ENCODE measurements at regions not wholly inside any gene's neighbourhood (a gene's known extent, or its start where the extent isn't known, plus 50 kb on each side); places are given as distances from the start of the nearest gene placed in this dataset.
"Not testable (repeated sequence)": the region's sequence is repeated elsewhere in the genome, so short reads cannot be mapped to it uniquely, and the experiment has no call there.

DNA sequence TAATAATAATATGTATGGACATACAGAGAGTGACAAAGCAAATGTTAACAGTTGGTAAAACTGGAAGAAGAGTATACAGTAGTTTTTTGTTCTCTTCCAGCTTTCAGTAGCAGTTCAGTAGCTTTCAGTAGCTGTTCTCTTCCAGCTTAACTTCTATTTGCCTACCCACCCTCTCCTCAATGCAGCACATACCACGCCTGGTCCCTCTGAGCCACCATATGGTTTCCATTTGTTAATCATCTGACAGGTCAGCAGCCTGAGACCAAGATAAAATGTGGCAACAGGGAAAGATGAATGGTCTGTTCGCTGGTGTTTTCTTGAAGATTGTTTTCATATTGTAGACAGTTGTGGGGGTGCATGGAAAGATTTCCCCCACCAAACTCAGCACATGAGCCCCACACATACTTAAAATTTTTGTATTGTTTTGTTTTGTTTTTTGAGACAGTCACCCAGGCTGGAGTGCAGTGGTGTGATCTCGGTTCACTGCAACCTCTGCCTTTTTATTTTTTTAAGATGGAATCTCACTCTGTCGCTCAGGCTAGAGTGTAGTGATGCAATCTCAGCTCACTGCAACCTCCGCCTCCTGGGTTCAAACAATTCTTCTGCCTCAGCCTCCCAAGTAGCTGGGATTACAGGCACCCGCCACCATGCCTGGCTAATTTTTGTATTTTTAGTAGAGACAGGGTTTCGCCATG, 56.8 kb downstream of the ATP6V0E2 start:
- H3K4me1 ChIP-seq (ENCODE audit: control insufficient read depth, insufficient read depth, low read length); H3K27me3 Mint-ChIP-seq (ENCODE audit: low read depth in 2 of 2); H3K27ac Mint-ChIP-seq; H3K4me3 ChIP-seq (ENCODE audit: low read length); H3K9me3 Mint-ChIP-seq; H3K9me3 ChIP-seq (ENCODE audit: control insufficient read depth, insufficient read depth, low read length); DNase-seq; H3K27me3 ChIP-seq (ENCODE audit: control insufficient read depth, insufficient read depth, low read length); intact Hi-C loops (cut with micrococcal nuclease); ATAC-seq; H3K4me3 Mint-ChIP-seq; H3K4me1 Mint-ChIP-seq; H3K36me3 ChIP-seq (ENCODE audit: control insufficient read depth, insufficient read depth, low read length); H3K36me3 Mint-ChIP-seq; H3K27ac ChIP-seq (ENCODE audit: low read length): not testable (repeated sequence)
- 100% methylated on average over 1 of the region's 7 CpGs for WGBS (ENCODE audit: insufficient coverage)

DNA sequence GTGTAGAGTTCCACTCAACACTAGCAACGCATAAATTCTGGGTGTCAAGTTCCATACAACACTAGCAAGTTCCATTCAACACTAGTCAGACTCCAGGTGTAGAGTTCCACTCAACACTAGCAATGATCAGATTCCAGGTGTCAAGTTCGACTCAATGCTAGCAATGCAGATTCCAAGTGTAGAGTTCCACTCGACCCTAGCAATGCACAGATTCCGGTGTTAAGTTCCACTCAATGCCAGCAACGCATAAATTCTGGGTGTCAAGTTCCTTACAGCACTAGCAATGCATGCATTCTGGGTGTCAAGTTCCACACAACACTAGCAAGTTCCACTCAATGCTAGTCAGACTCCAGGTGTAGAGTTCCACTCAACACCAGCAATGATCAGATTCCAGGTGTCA, 60.0 kb downstream of the ATP6V0E2 start:
- H3K4me1 Mint-ChIP-seq; intact Hi-C loops (cut with micrococcal nuclease); H3K27me3 ChIP-seq (ENCODE audit: control insufficient read depth, insufficient read depth, low read length); H3K36me3 ChIP-seq (ENCODE audit: control insufficient read depth, insufficient read depth, low read length); ATAC-seq; H3K9me3 Mint-ChIP-seq; H3K9me3 ChIP-seq (ENCODE audit: control insufficient read depth, insufficient read depth, low read length); H3K27me3 Mint-ChIP-seq (ENCODE audit: low read depth in 2 of 2); H3K4me3 Mint-ChIP-seq; H3K4me1 ChIP-seq (ENCODE audit: control insufficient read depth, insufficient read depth, low read length); H3K27ac Mint-ChIP-seq; H3K4me3 ChIP-seq (ENCODE audit: low read length); DNase-seq; H3K36me3 Mint-ChIP-seq; H3K27ac ChIP-seq (ENCODE audit: low read length): not testable (repeated sequence)
- whole genome bisulfite sequencing (ENCODE audit: insufficient coverage), result 90% methylated on average over 4 of the region's 5 CpGs

DNA sequence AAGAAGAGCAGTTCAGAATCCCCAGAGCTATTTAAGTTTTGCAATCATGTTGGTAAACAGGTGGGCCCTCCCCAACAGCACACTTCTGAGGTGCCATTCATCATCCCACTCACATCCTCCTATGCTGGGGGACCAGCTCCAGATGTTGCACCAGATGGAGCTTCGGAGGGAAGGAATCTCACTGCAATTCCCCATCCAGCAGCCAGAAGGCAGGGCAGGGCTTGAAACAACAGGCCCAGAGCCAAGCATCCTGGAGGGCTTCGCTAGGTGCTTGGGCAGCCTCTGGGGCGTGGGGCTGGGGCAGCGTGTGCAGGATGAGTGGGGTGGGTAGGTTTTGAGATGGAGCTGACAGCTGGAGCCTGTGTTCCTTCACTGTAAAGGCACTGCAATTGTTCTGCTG, 73.6 kb downstream of the ATP6V0E2 start:
- H3K4me1 Mint-ChIP-seq; H3K9me3 ChIP-seq (ENCODE audit: control insufficient read depth, insufficient read depth, low read length); H3K27ac Mint-ChIP-seq; H3K27me3 ChIP-seq (ENCODE audit: control insufficient read depth, insufficient read depth, low read length); H3K36me3 Mint-ChIP-seq; H3K27ac ChIP-seq (ENCODE audit: low read length); intact Hi-C loops (cut with micrococcal nuclease); H3K4me3 ChIP-seq (ENCODE audit: low read length); H3K27me3 Mint-ChIP-seq (ENCODE audit: low read depth in 2 of 2); DNase-seq; H3K4me3 Mint-ChIP-seq; ATAC-seq; H3K9me3 Mint-ChIP-seq; H3K4me1 ChIP-seq (ENCODE audit: control insufficient read depth, insufficient read depth, low read length); H3K36me3 ChIP-seq (ENCODE audit: control insufficient read depth, insufficient read depth, low read length): not testable (repeated sequence)
- WGBS (ENCODE audit: insufficient coverage), result no CpG with 5 or more reads among the region's 4 CpGs

DNA sequence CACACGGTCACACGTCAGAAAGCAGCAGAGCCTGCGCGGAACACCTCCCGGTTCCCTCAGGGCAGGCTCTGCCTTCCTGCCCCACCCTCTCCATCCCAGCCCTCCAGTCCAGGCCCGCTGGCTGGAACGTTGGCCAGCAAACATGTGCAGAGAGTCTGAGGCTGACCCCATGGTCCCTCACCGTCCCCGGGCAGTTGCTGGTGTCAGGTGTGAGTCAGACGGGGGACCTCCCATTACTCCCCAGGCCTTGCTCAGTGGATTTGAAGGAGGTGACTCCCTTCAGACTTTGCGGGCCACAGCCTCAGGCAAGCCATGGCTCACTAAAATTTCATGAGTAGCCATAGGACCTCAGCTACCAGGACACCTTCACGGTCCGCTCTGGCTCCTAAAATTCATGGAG, 74.7 kb downstream of the ATP6V0E2 start:
- H3K27ac Mint-ChIP-seq; H3K9me3 ChIP-seq (ENCODE audit: control insufficient read depth, insufficient read depth, low read length); H3K36me3 ChIP-seq (ENCODE audit: control insufficient read depth, insufficient read depth, low read length); ATAC-seq; H3K27me3 Mint-ChIP-seq (ENCODE audit: low read depth in 2 of 2); DNase-seq; H3K27ac ChIP-seq (ENCODE audit: low read length); H3K4me1 ChIP-seq (ENCODE audit: control insufficient read depth, insufficient read depth, low read length); H3K36me3 Mint-ChIP-seq; H3K27me3 ChIP-seq (ENCODE audit: control insufficient read depth, insufficient read depth, low read length); H3K9me3 Mint-ChIP-seq; intact Hi-C loops (cut with micrococcal nuclease); H3K4me3 Mint-ChIP-seq; H3K4me1 Mint-ChIP-seq; H3K4me3 ChIP-seq (ENCODE audit: low read length): not testable (repeated sequence)
- 98% methylated on average over 6 of the region's 13 CpGs for whole genome bisulfite sequencing (ENCODE audit: insufficient coverage)

DNA sequence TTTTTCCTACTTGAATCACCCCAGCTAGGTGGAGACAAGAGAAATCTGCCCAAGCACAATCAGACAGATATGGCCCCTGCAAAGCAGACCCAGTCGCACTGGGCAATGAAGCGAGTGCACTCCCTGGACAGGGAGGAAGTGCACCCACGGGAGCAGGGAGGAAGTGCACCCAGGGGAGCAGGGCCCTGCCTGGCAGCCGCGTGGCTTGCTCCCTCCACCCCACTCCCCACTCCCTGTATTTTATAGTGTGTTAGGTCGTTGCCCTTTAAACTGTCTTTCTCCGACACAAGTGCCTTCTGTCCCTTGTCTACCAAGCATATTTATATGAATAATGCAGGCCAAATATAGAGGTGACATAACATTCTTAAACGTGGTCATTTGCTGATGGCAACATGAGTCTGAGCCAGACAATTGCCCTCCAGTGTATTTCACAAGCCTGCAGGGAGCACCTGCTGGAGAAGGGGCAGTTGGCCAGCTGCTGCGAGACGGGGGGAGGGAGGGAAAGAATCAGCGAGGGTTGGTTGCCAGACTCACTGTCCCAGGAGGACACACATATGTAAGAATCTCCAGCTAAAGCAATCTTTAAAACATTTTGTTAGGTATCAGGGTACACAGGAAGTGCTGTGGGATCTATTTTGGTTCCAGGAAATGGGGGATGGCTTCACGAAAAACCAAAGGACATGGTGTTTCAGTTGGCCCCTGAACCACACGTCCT, 76.3 kb downstream of the ATP6V0E2 start:
- Mint-ChIP-seq H3K4me3 (peak overlapping the region; percentile 49), H3K27ac (peak overlapping the region in 1 of 2 donors; percentile 19)
- H3K9me3 ChIP-seq (ENCODE audit: control insufficient read depth, insufficient read depth, low read length); H3K4me3 ChIP-seq (ENCODE audit: low read length); H3K4me1 Mint-ChIP-seq; H3K27me3 Mint-ChIP-seq (ENCODE audit: low read depth in 2 of 2); H3K27me3 ChIP-seq (ENCODE audit: control insufficient read depth, insufficient read depth, low read length); H3K36me3 ChIP-seq (ENCODE audit: control insufficient read depth, insufficient read depth, low read length); intact Hi-C loops (cut with micrococcal nuclease); DNase-seq; H3K9me3 Mint-ChIP-seq; H3K4me1 ChIP-seq (ENCODE audit: control insufficient read depth, insufficient read depth, low read length); H3K36me3 Mint-ChIP-seq: not testable (repeated sequence)
- WGBS (ENCODE audit: insufficient coverage), result 40% methylated on average over 3 of the region's 13 CpGs
- H3K27ac ChIP-seq (ENCODE audit: low read length), result peak overlapping the region; percentile 14
- peak in 1 of 3 donors; percentile 34 for ATAC-seq

DNA sequence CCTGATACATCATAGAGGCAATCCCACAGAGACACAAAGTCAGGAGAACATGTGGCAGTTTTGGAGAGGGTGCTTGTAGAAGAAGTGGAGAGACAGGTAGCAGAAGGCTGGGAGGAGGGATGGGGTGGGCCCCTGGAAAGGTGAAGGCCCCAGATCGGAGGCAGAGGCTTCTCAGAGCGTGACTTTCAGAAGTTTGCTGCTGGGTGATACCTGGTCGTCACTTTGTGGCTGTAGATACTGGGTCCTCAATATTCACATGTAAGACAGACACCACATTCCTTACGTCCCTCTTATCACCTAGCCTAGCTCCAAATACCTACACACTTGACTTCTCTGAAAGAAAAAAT, 76.8 kb downstream of the ATP6V0E2 start:
- H3K9me3 Mint-ChIP-seq; DNase-seq; H3K27ac Mint-ChIP-seq; ATAC-seq; H3K4me1 Mint-ChIP-seq; H3K27me3 Mint-ChIP-seq (ENCODE audit: low read depth in 2 of 2); H3K9me3 ChIP-seq (ENCODE audit: control insufficient read depth, insufficient read depth, low read length); H3K4me1 ChIP-seq (ENCODE audit: control insufficient read depth, insufficient read depth, low read length); H3K36me3 ChIP-seq (ENCODE audit: control insufficient read depth, insufficient read depth, low read length); intact Hi-C loops (cut with micrococcal nuclease); H3K4me3 ChIP-seq (ENCODE audit: low read length); H3K36me3 Mint-ChIP-seq; H3K27ac ChIP-seq (ENCODE audit: low read length); H3K27me3 ChIP-seq (ENCODE audit: control insufficient read depth, insufficient read depth, low read length): not testable (repeated sequence)
- H3K4me3 Mint-ChIP-seq, result peak overlapping the region; percentile 49
- WGBS (ENCODE audit: insufficient coverage), result no CpG with 5 or more reads among the region's 4 CpGs

DNA sequence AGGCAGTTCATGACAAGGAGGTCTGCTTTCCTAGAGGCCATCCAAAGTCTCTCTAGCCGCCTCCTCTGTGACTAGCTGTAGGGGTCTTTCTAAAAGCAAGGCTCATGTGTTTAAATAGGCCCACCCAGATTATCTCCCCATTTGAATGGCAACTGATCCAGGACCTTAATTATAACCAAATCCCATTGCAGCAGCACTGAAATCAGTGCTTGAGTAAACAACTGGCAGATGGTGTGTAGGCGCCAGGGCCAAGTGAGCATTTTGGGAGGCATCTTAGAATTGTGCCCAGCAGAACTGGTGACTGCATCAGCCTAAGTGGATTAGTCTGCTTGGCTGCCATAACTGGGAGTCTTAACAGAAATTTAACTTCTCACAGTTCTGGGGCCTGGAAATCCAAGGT, 77.8 kb downstream of the ATP6V0E2 start:
- H3K36me3 ChIP-seq (ENCODE audit: control insufficient read depth, insufficient read depth, low read length); H3K36me3 Mint-ChIP-seq; H3K27ac Mint-ChIP-seq; H3K9me3 Mint-ChIP-seq; intact Hi-C loops (cut with micrococcal nuclease); H3K4me3 Mint-ChIP-seq; H3K4me1 Mint-ChIP-seq; H3K27me3 ChIP-seq (ENCODE audit: control insufficient read depth, insufficient read depth, low read length); H3K27me3 Mint-ChIP-seq (ENCODE audit: low read depth in 2 of 2); H3K27ac ChIP-seq (ENCODE audit: low read length); H3K4me3 ChIP-seq (ENCODE audit: low read length); ATAC-seq; DNase-seq; H3K4me1 ChIP-seq (ENCODE audit: control insufficient read depth, insufficient read depth, low read length); H3K9me3 ChIP-seq (ENCODE audit: control insufficient read depth, insufficient read depth, low read length): not testable (repeated sequence)
- 100% methylated on average over 1 of the region's 2 CpGs for WGBS (ENCODE audit: insufficient coverage)

DNA sequence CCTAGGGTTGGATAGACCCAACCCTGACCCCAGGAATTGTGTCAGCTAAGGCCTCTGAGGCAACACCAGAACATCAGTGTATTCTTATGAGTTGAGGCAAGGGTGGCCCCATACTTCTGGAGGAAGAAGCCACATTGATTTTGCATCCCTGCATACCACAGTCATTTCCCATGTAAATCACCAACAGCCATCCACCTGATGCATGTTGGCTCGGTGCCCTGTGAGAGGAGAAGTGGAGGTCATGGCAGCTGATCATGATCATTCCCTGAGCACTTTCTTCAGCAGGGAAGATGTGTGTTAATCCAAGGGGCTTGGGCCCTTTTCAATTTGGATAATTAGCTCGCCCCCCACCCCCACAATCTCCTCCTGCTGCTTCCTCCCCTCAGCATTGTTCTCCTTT, 85.1 kb downstream of the ATP6V0E2 start:
- H3K4me1 ChIP-seq (ENCODE audit: control insufficient read depth, insufficient read depth, low read length); H3K4me3 Mint-ChIP-seq; H3K27ac Mint-ChIP-seq; ATAC-seq; H3K4me3 ChIP-seq (ENCODE audit: low read length); H3K36me3 Mint-ChIP-seq; H3K27me3 Mint-ChIP-seq (ENCODE audit: low read depth in 2 of 2); intact Hi-C loops (cut with micrococcal nuclease); H3K36me3 ChIP-seq (ENCODE audit: control insufficient read depth, insufficient read depth, low read length); H3K27ac ChIP-seq (ENCODE audit: low read length); H3K27me3 ChIP-seq (ENCODE audit: control insufficient read depth, insufficient read depth, low read length); DNase-seq; H3K9me3 Mint-ChIP-seq: not testable (repeated sequence)
- WGBS (ENCODE audit: insufficient coverage), result 40% methylated on average over 1 of the region's 2 CpGs
- H3K9me3 ChIP-seq (ENCODE audit: control insufficient read depth, insufficient read depth, low read length), result peaks cover 23% of the 10 kb centered on the region
- H3K4me1 Mint-ChIP-seq, result peaks cover 12 to 20% of the 10 kb centered on the region in 2 donors

All from natural killer cell (primary cell).